Left renal cortex interstitium (tissue), 4 donors: ENCODE measurements at regions not wholly inside any gene's neighbourhood (a gene's known extent, or its start where the extent isn't known, plus 50 kb on each side); places are given as distances from the start of the nearest gene placed in this dataset.
"Not testable (repeated sequence)": the region's sequence is repeated elsewhere in the genome, so short reads cannot be mapped to it uniquely, and the experiment has no call there.

Experiments
- DNase-seq, 4 donors: peaks; one replicate each; pipeline ENCODE4 v3.0.0-alpha.2; 2013; ENCODE audit warnings: low read depth in 4 of 4, low spot score in 2 of 4, missing footprints in 1 of 4

- no peak for DNase-seq
Measured at GRCh38 chr4:133385161-133385954, 236.3 kb downstream of the PCDH10 start.

GRCh38 chr4:133379681-133380438, 230.8 kb downstream of the PCDH10 start:
- no peak for DNase-seq

DNA sequence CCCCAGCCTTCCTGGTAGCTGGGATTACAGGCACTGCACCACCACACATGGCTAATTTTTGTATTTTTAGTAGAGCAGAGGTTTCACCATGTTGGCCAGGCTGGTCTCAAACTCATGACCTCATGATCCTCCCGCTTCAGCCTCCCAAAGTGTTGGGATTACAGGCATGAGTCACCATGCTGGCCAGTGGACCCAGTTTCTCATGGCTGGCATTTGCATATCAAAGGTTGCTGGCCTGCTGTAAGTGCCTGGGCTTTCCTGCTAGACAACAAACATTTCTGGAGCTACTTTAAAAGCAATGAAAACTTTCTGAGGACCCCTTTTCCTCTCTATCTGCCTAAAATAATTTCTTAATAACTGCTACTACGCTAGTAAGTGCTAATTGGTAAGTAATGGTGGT, 228.2 kb downstream of the PCDH10 start:
- no peak for DNase-seq

GRCh38 chr4:133372699-133373098, 223.6 kb downstream of the PCDH10 start:
- DNase-seq = no peak

DNA sequence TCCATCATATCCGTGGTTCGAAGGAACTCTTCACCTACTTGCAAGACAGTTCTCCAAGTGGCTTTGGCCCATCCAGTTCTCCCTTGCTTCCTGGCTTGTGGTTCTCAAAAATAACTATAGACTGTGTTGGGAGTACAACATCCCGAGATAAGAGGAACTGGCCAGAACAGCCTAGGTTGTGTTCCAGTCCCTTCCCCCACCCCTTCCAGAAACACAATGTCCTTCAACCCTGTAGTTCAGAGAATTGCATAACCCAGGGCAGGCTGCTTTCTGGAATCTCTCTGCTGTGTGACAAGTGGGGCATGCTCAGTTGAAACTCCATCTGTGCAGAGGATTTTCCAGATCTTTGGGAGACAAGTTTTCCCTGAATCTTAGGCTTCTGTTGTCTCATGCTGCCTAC, 206.5 kb downstream of the PCDH10 start:
- DNase-seq = no peak

- no peak for DNase-seq
Measured at GRCh38 chr4:133347409-133347808, 198.3 kb downstream of the PCDH10 start.

- no peak for DNase-seq
Measured at GRCh38 chr4:133324491-133324890, 175.4 kb downstream of the PCDH10 start.

- no peak for DNase-seq
Measured at GRCh38 chr4:133323670-133324069, 174.6 kb downstream of the PCDH10 start.

GRCh38 chr4:133320576-133321170, 171.6 kb downstream of the PCDH10 start:
- DNase-seq = peak in 2 of 4 donors; percentile 4 to 6

DNA sequence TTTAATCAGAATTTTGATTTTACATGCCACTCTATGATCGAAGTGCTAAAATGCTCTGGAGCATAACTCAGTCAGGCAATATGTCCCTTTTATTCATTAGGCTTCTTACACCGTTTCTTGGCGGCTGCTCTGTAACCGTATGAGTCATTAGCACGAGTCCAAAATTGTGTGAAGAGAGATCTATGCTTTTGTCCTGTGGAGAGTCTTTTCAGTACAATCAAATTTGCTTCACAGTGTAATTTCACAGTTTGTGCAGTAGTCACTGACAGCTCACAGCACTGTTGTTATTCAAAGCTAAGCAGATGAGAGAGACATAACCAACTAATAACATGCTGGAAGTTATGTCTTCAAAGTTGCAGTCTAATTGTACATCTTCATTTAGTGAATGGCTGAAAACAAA, 167.8 kb downstream of the PCDH10 start:
- DNase-seq = no peak

GRCh38 chr4:133314991-133315390, 165.9 kb downstream of the PCDH10 start:
- no peak for DNase-seq

DNA sequence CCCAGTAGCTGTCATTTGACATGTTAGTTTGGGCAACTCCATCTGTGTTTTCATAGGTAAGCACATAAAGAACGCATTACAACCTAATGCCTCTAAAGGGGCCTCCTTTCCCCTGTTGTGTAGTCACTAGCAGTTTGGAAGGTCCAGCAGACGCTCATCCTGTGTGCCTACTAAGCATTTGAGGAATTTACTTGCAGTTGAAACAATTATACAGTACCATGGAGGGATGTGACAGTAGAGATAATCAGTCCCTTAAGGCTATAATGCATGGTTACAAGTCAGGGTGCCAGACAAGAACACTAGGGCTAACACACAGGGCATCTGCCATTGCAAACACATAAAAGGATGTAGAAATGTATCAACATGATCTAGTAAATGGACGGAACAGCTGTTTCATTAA, 138.3 kb downstream of the PCDH10 start:
- DNase-seq = no peak

DNA sequence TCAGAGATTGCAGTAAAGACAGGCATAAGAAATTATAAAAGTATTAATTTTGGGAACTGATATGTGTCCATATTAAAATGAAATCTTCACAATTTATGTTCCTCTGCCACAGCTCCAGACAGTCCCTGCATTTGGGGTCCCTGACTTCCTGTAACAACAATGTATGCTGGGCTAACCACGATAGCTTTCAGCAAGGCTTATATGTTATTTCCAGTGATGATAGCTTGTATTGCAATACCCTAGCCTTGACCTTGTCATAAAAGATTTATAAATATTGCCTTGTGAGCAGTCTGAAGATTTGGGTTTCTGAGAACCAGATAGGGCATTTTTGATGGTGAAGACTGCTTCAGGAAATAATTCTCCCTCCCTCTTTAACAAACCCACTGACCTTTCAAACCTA, 129.5 kb downstream of the PCDH10 start:
- DNase-seq = no peak

DNA sequence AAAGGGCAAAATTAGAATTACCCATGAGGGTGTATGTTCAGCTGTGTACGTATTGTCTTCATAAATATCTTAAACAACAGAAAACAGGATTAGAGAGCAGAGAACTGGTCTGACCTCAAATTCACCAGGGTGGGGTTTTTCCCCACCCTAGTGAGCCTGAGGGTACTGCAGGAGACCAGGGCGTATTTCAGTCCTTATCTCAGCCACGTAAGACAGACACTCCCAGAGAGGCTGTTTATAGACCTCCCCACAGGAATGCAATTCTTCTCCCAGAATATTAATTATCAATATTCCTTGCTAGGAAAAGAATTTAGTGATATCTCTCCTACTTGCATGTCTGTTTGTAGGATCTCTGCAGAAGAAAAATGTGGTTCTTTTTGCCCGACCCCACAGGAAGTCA, 128.8 kb downstream of the PCDH10 start:
- not testable (repeated sequence) for DNase-seq

DNA sequence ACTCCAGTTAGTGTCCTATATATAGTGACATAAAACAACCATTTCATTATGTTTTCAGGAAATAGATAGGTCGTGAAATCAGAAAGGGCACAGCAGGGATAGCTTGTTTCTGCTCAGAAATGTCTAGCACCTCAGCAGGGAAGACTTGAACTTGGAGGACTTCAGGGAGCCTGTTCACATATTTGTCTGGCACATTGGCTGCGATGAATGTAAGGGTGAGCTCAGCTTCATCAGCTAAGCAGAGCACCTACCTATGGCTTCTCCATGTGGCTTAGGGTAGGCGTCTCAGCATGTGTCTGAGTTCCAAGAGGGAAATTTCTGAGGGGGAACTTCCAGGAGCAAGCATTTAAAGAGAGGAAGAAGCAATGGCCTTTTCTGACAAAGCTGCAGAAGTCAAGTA, 126.2 kb downstream of the PCDH10 start:
- no peak for DNase-seq

GRCh38 chr4:133273401-133273800, 124.3 kb downstream of the PCDH10 start:
- no peak for DNase-seq

DNA sequence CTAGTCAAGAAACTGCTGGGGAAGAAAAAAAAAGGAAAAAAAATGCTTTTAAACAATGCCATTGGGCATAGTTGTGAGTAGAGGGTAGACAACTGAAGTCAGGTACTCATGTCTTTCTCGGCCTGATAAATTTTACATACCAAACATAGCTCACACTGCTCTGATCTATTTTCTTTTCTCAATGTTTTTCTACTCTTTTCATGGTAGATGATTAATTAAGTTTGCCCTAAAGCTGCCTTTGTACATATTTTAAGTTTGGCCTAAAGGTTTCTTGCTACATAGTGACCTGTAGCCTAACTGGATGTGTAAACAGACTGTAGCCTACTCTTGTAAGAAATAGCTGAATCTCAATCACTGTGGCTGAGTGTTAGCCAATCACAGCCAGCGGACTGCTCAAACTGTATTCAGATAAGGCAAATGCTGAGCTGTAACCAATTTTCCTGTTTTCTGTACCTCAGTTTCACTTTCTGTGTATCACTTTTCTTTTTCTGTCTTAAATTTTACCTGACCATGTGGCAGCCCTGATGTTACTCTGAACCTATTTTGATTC, 121.0 kb downstream of the PCDH10 start:
- DNase-seq = no peak

GRCh38 chr4:133268205-133268604, 119.1 kb downstream of the PCDH10 start:
- no peak for DNase-seq

- not testable (repeated sequence) for DNase-seq
Measured at GRCh38 chr4:133267506-133267905, 118.4 kb downstream of the PCDH10 start.

DNA sequence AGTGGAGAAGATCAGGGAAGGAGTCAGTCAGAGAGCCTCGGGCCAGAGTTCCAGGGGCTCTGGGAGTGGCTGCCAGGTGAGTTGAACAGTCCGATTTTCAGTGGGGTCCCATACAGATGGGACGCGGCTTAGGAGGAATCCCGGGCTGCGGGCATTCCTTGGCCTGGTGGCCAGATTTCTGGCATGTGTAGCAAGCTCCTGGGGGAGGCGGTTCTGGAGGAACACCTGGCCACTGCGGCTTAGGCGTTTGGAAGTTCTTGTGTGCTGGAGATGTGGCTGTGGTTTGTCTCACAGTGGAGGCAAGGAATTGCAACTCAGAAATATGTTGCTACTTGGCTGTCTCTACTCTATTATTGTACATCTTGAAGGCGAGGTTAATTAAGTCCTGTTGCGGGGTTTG, 117.9 kb downstream of the PCDH10 start:
- DNase-seq = not testable (repeated sequence)

DNA sequence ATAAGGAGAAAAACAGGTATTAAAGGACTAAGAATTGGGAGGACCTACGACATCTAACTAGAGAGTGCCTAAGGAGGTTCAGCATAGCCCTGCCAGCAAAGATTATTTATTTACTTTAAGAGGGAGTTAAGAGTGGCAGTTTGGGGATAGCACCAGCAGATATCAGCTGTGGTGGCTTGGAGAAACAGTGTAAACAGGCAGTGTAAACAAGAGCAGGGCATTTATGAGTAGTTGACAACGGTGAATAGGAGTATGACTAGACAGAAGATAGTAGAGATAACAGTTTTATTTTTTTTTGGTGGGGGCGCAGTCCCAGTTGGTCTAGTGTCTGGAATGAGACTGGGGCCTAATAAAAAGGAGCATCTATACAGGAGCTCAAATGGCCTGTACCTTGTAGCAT, 115.2 kb downstream of the PCDH10 start:
- not testable (repeated sequence) for DNase-seq
